ENCODE measurements at regions not wholly inside any gene's neighbourhood (a gene's known extent, or its start where the extent isn't known, plus 50 kb on each side); places are given as distances from the start of the nearest gene placed in this dataset.

DNA sequence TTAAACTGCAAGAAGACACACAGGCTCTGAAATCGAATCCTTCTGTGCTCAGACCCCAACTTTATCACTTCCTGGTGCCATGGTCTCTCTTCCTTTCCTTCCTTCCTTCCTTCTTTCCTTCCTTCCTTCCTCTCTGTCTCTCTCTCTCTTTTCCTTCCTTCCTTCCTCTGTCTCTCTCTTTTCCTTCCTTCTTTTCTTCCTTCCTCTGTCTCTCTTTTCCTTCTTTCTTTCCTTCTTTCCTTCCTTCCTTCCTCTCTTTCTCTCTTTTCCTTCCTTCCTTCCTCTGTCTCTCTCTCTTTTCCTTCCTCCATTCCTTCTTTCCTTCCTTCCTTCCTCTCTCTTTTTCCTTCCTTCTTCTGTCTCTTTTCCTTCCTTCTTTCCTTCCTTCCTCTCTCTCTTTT, 127.2 kb upstream of the CACNA1A start:
- POLR2A ChIA-PET = no interaction called here
- Histone ChIP-seq H3K9me2 (ENCODE audit: insufficient read depth) (no peaks in the 10 kb centered on the region), H3K27ac (ENCODE audit: low read depth, low read length) (no peak overlapping the region), H3K4me3 (replicated peaks in 1 of 2; ENCODE audit: low read depth in 1 of 2, low read length in 2 of 2) (no peak overlapping the region), H4K20me1 (ENCODE audit: insufficient read depth) (no peaks in the 10 kb centered on the region), H3K9ac (ENCODE audit: low read length) (no peak overlapping the region), H3K36me3 (ENCODE audit: control insufficient read depth in 1 of 2, insufficient read depth in 2 of 2, low read length in 2 of 2) (no peaks in the 10 kb centered on the region), H3K9me3 (ENCODE audit: control insufficient read depth in 1 of 2, insufficient read depth in 1 of 2, low read depth in 1 of 2, low read length in 2 of 2) (peaks cover 0 to 5% of the 10 kb centered on the region in 2 experiments; a peak in 2 of 4 replicates), H3K4me1 (ENCODE audit: control insufficient read depth in 1 of 2, insufficient read depth in 2 of 2, low read length in 2 of 2) (peaks cover 6 to 33% of the 10 kb centered on the region in 2 experiments; a peak in 3 of 4 replicates), H3K79me2 (ENCODE audit: insufficient read depth, low read length) (no peaks in the 10 kb centered on the region), H3K4me2 (ENCODE audit: low read length) (peak overlapping the region; percentile 41; the same call in 1 of the 2 replicates), H2AFZ (ENCODE audit: low read depth, low read length, poor library complexity, severe bottlenecking) (peak overlapping the region; percentile 86), H3K27me3 (ENCODE audit: insufficient read depth, low read length) (no peaks in the 10 kb centered on the region)
- intact Hi-C loops (cut with micrococcal nuclease) = no loop called here
- DNase-seq (ENCODE audit: low read depth, low spot score) = no peak
- ATAC-seq = no peak
- CTCF ChIA-PET = interaction anchor here (0.7 kb wide), 1 partner anchor 203 kb away, joined by 5 read pairs; no protein-coding TSS in a partner anchor
- RAD21 ChIA-PET (ENCODE audit: low non-redundant PET in 1 of 2, low total read pairs in 2 of 2, uncharacterized antibody in 2 of 2, unreplicated experiment in 2 of 2) = no interaction called here
- no TSS peak for BruUV-seq (replicated peaks)
- TF ChIP-seq, protein P1, sequence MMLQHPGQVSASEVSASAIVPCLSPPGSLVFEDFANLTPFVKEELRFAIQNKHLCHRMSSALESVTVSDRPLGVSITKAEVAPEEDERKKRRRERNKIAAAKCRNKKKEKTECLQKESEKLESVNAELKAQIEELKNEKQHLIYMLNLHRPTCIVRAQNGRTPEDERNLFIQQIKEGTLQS (IDR thresholded peaks at IDR 0.05) = no peak
- TF ChIP-seq TCF7L2 (IDR thresholded peaks at IDR 0.05; ENCODE audit: borderline replicate concordance, extremely low read depth, insufficient read depth, insufficient read length) = no peak
- no peak for TF ChIP-seq YY1 (IDR thresholded peaks at IDR 0.05; ENCODE audit: extremely low read depth, insufficient replicate concordance, low read depth, low read length)
- TF ChIP-seq POLR2AphosphoS5 (IDR thresholded peaks at IDR 0.05; ENCODE audit: low read depth, low read length) = no peak
- no peak for TF ChIP-seq RAD21 (IDR thresholded peaks at IDR 0.05; ENCODE audit: low read depth)
- no peak for TF ChIP-seq ELF1 (IDR thresholded peaks at IDR 0.05; ENCODE audit: borderline replicate concordance, low read depth)
- no peak for TF ChIP-seq EGR1 (IDR thresholded peaks at IDR 0.05; ENCODE audit: low read depth)
- TF ChIP-seq, protein P2, sequence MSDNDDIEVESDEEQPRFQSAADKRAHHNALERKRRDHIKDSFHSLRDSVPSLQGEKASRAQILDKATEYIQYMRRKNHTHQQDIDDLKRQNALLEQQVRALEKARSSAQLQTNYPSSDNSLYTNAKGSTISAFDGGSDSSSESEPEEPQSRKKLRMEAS (IDR thresholded peaks at IDR 0.05) = no peak
- no peak for TF ChIP-seq SIN3A (IDR thresholded peaks at IDR 0.05; ENCODE audit: low read depth)
- TF ChIP-seq SP1 (IDR thresholded peaks at IDR 0.05; ENCODE audit: low read depth) = no peak
- no peak for TF ChIP-seq FOSL1 (IDR thresholded peaks at IDR 0.05; ENCODE audit: low read depth)
- TF ChIP-seq, protein P3, sequence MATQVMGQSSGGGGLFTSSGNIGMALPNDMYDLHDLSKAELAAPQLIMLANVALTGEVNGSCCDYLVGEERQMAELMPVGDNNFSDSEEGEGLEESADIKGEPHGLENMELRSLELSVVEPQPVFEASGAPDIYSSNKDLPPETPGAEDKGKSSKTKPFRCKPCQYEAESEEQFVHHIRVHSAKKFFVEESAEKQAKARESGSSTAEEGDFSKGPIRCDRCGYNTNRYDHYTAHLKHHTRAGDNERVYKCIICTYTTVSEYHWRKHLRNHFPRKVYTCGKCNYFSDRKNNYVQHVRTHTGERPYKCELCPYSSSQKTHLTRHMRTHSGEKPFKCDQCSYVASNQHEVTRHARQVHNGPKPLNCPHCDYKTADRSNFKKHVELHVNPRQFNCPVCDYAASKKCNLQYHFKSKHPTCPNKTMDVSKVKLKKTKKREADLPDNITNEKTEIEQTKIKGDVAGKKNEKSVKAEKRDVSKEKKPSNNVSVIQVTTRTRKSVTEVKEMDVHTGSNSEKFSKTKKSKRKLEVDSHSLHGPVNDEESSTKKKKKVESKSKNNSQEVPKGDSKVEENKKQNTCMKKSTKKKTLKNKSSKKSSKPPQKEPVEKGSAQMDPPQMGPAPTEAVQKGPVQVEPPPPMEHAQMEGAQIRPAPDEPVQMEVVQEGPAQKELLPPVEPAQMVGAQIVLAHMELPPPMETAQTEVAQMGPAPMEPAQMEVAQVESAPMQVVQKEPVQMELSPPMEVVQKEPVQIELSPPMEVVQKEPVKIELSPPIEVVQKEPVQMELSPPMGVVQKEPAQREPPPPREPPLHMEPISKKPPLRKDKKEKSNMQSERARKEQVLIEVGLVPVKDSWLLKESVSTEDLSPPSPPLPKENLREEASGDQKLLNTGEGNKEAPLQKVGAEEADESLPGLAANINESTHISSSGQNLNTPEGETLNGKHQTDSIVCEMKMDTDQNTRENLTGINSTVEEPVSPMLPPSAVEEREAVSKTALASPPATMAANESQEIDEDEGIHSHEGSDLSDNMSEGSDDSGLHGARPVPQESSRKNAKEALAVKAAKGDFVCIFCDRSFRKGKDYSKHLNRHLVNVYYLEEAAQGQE (IDR thresholded peaks at IDR 0.05; ENCODE audit: low read depth) = no peak
- no peak for TF ChIP-seq ZNF274 (IDR thresholded peaks at IDR 0.05; ENCODE audit: low read depth, low read length)
- TF ChIP-seq, protein P4, sequence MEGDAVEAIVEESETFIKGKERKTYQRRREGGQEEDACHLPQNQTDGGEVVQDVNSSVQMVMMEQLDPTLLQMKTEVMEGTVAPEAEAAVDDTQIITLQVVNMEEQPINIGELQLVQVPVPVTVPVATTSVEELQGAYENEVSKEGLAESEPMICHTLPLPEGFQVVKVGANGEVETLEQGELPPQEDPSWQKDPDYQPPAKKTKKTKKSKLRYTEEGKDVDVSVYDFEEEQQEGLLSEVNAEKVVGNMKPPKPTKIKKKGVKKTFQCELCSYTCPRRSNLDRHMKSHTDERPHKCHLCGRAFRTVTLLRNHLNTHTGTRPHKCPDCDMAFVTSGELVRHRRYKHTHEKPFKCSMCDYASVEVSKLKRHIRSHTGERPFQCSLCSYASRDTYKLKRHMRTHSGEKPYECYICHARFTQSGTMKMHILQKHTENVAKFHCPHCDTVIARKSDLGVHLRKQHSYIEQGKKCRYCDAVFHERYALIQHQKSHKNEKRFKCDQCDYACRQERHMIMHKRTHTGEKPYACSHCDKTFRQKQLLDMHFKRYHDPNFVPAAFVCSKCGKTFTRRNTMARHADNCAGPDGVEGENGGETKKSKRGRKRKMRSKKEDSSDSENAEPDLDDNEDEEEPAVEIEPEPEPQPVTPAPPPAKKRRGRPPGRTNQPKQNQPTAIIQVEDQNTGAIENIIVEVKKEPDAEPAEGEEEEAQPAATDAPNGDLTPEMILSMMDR (IDR thresholded peaks at IDR 0.05 in 2 of 3, conservative IDR thresholded peaks at IDR 0.05 in 1 of 3; ENCODE audit: borderline replicate concordance in 1 of 3, insufficient read depth in 1 of 3, low read depth in 2 of 3, low read length in 2 of 3) = no peak
- no peak for TF ChIP-seq JUND (IDR thresholded peaks at IDR 0.05)
- TF ChIP-seq, protein P5, sequence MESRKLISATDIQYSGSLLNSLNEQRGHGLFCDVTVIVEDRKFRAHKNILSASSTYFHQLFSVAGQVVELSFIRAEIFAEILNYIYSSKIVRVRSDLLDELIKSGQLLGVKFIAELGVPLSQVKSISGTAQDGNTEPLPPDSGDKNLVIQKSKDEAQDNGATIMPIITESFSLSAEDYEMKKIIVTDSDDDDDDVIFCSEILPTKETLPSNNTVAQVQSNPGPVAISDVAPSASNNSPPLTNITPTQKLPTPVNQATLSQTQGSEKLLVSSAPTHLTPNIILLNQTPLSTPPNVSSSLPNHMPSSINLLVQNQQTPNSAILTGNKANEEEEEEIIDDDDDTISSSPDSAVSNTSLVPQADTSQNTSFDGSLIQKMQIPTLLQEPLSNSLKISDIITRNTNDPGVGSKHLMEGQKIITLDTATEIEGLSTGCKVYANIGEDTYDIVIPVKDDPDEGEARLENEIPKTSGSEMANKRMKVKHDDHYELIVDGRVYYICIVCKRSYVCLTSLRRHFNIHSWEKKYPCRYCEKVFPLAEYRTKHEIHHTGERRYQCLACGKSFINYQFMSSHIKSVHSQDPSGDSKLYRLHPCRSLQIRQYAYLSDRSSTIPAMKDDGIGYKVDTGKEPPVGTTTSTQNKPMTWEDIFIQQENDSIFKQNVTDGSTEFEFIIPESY (IDR thresholded peaks at IDR 0.05; ENCODE audit: extremely low read depth, insufficient replicate concordance, low read length) = no peak
